Neutrophil (primary cell): ENCODE measurements at regions not wholly inside any gene's neighbourhood (a gene's known extent, or its start where the extent isn't known, plus 50 kb on each side); places are given as distances from the start of the nearest gene placed in this dataset.

ENCODE experiments used
- H3K27ac ChIP-seq: fragments of 200-600 bp; sonication (generic); 2 replicates; pipeline ENCODE4 v1.5.1; 2016; ENCODE audit warnings: mild to moderate bottlenecking, moderate library complexity
- H3K27me3 ChIP-seq: fragments of 200-600 bp; sonication (generic); 2 replicates; pipeline ENCODE4 v1.6.0; 2016; ENCODE audit warnings: mild to moderate bottlenecking
- H3K36me3 ChIP-seq: fragments of 200-600 bp; sonication (generic); 2 replicates; pipeline ENCODE4 v1.5.1; 2017
- H3K4me1 ChIP-seq, 2 experiments: fragments of 200-600 bp in 1 of 2; sonication (generic) in 1 of 2; 1 replicate in 1 of 2; 2 replicates in 1 of 2; pipeline versions ENCODE4 v1.5.1 to v1.6.1; 2013 to 2016; ENCODE audit warnings: low read depth in 1 of 2, low read length in 1 of 2, mild to moderate bottlenecking in 1 of 2, moderate library complexity in 1 of 2; ENCODE audit not compliant: control insufficient read depth in 1 of 2, insufficient read depth in 1 of 2
- H3K4me3 ChIP-seq, 2 experiments: fragments of 200-600 bp in 1 of 2; sonication (generic) in 1 of 2; 1 replicate in 1 of 2; 2 replicates in 1 of 2; pipeline ENCODE4 v1.5.1; 2013 to 2016; ENCODE audit warnings: low read depth in 1 of 2, low read length in 1 of 2, mild to moderate bottlenecking in 1 of 2, moderate library complexity in 1 of 2
- H3K9me3 ChIP-seq: fragments of 200-600 bp; sonication (generic); 2 replicates; pipeline ENCODE4 v1.5.1; 2016
- CTCF ChIP-seq: fragments of 200-600 bp; sonication (generic); IDR thresholded peaks from 2 replicates; pipeline ENCODE4 v1.5.1; 2016; ENCODE audit warnings: antibody characterized with exemption

DNA sequence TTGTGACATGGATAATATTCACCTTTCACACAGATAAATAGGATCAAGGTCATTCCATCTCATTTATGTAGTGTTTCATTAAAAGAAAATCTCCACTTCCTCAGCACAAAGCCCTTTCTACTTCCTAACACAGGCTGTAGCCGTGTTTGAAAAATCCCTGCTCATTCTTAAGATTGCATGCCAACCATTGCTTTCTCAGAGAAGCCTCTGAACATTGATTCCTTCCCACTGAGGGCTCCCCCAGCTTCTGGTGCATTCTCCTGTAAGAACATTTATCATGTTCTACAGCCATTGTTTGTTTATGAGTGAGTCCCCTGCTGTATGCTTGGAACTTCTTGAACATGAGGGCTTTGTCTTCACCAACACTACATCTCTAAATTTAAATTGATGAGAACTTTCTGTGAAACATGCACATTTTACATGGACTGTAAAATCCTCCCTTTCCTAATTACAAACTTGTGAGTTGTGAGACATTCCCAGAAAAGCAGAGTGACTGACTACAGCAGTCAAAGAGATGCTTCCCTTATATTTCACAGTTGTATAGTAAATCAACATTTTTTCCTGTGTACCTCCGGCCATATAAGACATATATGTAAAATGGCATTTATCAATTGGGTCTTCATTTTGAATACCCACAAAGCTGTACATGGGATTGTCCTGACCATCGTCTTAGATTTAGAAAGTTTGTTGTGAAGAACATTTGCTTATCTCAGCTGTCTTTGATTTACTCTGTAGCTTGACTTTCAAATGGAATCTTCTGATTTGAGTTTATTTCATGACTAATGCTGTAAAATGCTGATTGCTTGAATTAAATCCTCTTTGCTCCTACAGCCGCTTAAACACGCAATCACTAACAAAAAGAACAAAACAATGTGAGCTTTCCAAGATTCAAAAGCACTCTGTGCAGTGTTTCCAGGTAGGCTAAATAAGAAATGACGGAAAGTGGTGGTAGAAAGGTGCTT, 600.5 kb upstream of the SLIT2 start:
- H3K36me3 ChIP-seq = no peaks in the 10 kb centered on the region
- H3K4me1 ChIP-seq = no peaks in the 10 kb centered on the region
- no peak overlapping the region for H3K27ac ChIP-seq
- no peak for TF ChIP-seq CTCF
- no peaks in the 10 kb centered on the region for H3K27me3 ChIP-seq
- no peak overlapping the region for H3K4me3 ChIP-seq
- H3K9me3 ChIP-seq = no peaks in the 10 kb centered on the region

DNA sequence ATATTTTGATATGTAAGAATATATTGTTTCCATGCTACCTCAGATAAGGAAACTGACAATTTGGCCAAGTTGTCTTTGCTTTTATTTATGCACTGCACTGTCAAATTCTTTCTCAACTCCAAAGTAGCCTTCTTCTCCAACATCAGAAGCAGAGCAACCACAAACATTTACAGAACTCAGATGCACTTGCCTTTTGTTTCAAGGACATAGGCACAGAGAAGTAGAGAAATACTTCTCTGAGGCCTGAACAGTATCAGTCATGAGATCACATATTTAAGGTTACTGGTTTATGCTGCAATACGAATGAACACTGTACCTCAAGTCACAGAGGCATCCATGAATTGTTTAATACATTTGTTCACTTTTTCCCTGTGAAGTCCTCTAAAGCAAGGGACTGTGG, 606.1 kb upstream of the SLIT2 start:
- no peak overlapping the region for H3K4me3 ChIP-seq
- no peak overlapping the region for H3K27ac ChIP-seq
- no peak for TF ChIP-seq CTCF
- H3K27me3 ChIP-seq = no peaks in the 10 kb centered on the region
- H3K9me3 ChIP-seq = no peaks in the 10 kb centered on the region
- H3K36me3 ChIP-seq = no peaks in the 10 kb centered on the region
- no peaks in the 10 kb centered on the region for H3K4me1 ChIP-seq

GRCh38 chr4:19636451-19636850, 615.3 kb upstream of the SLIT2 start:
- Histone ChIP-seq H3K9me3 (no peaks in the 10 kb centered on the region), H3K36me3 (no peaks in the 10 kb centered on the region), H3K27me3 (no peaks in the 10 kb centered on the region), H3K4me3 (no peak overlapping the region), H3K4me1 (no peaks in the 10 kb centered on the region), H3K27ac (no peak overlapping the region)
- no peak for TF ChIP-seq CTCF

GRCh38 chr4:19631814-19632213, 619.9 kb upstream of the SLIT2 start:
- Histone ChIP-seq H3K27me3 (no peaks in the 10 kb centered on the region), H3K4me3 (no peak overlapping the region), H3K4me1 (no peaks in the 10 kb centered on the region), H3K36me3 (no peaks in the 10 kb centered on the region), H3K9me3 (no peaks in the 10 kb centered on the region), H3K27ac (no peak overlapping the region)
- TF ChIP-seq CTCF = no peak

GRCh38 chr4:19623866-19624265, 627.8 kb upstream of the SLIT2 start:
- Histone ChIP-seq H3K9me3 (no peaks in the 10 kb centered on the region), H3K36me3 (no peaks in the 10 kb centered on the region), H3K27ac (no peak overlapping the region), H3K4me1 (no peaks in the 10 kb centered on the region), H3K27me3 (no peaks in the 10 kb centered on the region), H3K4me3 (no peak overlapping the region)
- TF ChIP-seq CTCF = no peak
